Common myeloid progenitor, CD34-positive (primary cell): ENCODE measurements at regions not wholly inside any gene's neighbourhood (a gene's known extent, or its start where the extent isn't known, plus 50 kb on each side); places are given as distances from the start of the nearest gene placed in this dataset.

Experiments
- CTCF ChIA-PET: fragments of 350-600 bp; sonication (Branson Sonifier 250); formaldehyde crosslinking; loops from one replicate; lab custom pipeline; 2021; ENCODE audit warnings: antibody characterized with exemption; lab: Charles Lee
- POLR2A ChIA-PET: fragments of 350-600 bp; sonication (Branson Sonifier 250); formaldehyde crosslinking; loops from one replicate; lab custom pipeline; 2021; ENCODE audit warnings: antibody characterized with exemption; lab: Charles Lee
- DNase-seq, 3 donors: peaks; one replicate each; pipeline versions ENCODE4 v3.0.0 to v3.0.0-alpha.2; 2013
- H3K27ac ChIP-seq, 2 experiments: 1 replicate in 1 of 2; 2 replicates in 1 of 2; pipeline ENCODE4 v1.7.0; 2013; ENCODE audit warnings: inconsistent platforms in 2 of 2, low read length in 2 of 2, mild to moderate bottlenecking in 2 of 2, low read depth in 1 of 2, moderate library complexity in 1 of 2; ENCODE audit not compliant: severe bottlenecking in 2 of 2, insufficient read depth in 1 of 2, poor library complexity in 1 of 2
- H3K27me3 ChIP-seq, 5 experiments: replicated peaks in 2 of 5; 1 replicate in 3 of 5; 2 replicates in 2 of 5; pipeline versions ENCODE4 v1.6.1 to v1.7.0; 2013; ENCODE audit warnings: low read length in 4 of 5, mild to moderate bottlenecking in 2 of 5, moderate library complexity in 2 of 5, inconsistent platforms in 1 of 5; ENCODE audit not compliant: insufficient read depth in 5 of 5, control insufficient read depth in 4 of 5
- H3K36me3 ChIP-seq, 4 experiments: 1 replicate in 2 of 4; 2 replicates in 2 of 4; pipeline versions ENCODE4 v1.6.1 to v1.7.0; 2013; ENCODE audit warnings: low read length in 3 of 4, control low read depth in 1 of 4, mild to moderate bottlenecking in 1 of 4; ENCODE audit not compliant: control insufficient read depth in 4 of 4, insufficient read depth in 4 of 4
- H3K4me1 ChIP-seq, 4 experiments: 1 replicate in 3 of 4; 2 replicates in 1 of 4; pipeline versions ENCODE4 v1.6.1 to v1.7.1; 2013; ENCODE audit warnings: low read length in 3 of 4, mild to moderate bottlenecking in 3 of 4, control low read depth in 1 of 4, inconsistent platforms in 1 of 4, moderate library complexity in 1 of 4; ENCODE audit not compliant: control insufficient read depth in 4 of 4, insufficient read depth in 4 of 4; ENCODE audit errors: control extremely low read depth in 1 of 4
- H3K4me3 ChIP-seq, 7 experiments: 1 replicate in 4 of 7; 2 replicates in 3 of 7; pipeline versions ENCODE4 v1.5.1 to v1.7.0; 2013; ENCODE audit warnings: mild to moderate bottlenecking in 7 of 7, low read length in 6 of 7, moderate library complexity in 6 of 7, inconsistent platforms in 2 of 7, low read depth in 2 of 7, control low read depth in 1 of 7; ENCODE audit not compliant: insufficient read depth in 4 of 7, control insufficient read depth in 1 of 7; ENCODE audit errors: extremely low read depth in 1 of 7
- H3K9me3 ChIP-seq, 5 experiments: 1 replicate in 4 of 5; 2 replicates in 1 of 5; pipeline versions ENCODE4 v1.6.1 to v1.7.1; 2013; ENCODE audit warnings: low read length in 4 of 5, mild to moderate bottlenecking in 2 of 5, inconsistent platforms in 1 of 5, low read depth in 1 of 5, moderate library complexity in 1 of 5; ENCODE audit not compliant: control insufficient read depth in 4 of 5, insufficient read depth in 2 of 5; ENCODE audit errors: control extremely low read depth in 1 of 5
- WGBS: methylation state at CpG from one replicate; pipeline ENCODE4 v1.1.5; 2013; ENCODE audit not compliant: insufficient coverage; 5-methylcytosine and 5-hydroxymethylcytosine counted together

DNA sequence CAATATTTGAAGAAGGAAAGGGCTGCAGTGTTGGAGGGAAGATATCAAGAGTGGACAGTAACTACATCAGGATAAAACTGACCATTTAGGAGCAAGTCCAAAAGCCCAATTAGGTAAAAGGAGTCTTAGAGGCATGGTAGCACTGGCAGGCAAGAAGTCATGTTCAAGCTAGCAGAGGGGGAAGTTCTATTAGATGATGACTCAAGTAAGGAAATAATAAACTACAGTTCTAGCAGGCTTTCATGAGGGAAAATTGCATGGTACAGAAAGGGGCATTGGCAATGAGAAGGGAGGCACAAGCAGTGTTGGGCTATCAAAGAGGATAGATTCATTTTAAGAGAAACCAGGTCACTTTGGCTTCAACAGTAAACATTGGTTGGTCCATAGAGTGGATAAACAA lies 156.1 kb upstream of the PTPRK start:
- no peaks in the 10 kb centered on the region for H3K36me3 ChIP-seq
- no peaks in the 10 kb centered on the region for H3K27me3 ChIP-seq
- no peak for DNase-seq
- ChIA-PET CTCF (no interaction called here), POLR2A (no interaction called here)
- no peak overlapping the region for H3K4me3 ChIP-seq
- no peaks in the 10 kb centered on the region for H3K4me1 ChIP-seq
- H3K27ac ChIP-seq = no peak overlapping the region
- H3K9me3 ChIP-seq = no peaks in the 10 kb centered on the region

DNA sequence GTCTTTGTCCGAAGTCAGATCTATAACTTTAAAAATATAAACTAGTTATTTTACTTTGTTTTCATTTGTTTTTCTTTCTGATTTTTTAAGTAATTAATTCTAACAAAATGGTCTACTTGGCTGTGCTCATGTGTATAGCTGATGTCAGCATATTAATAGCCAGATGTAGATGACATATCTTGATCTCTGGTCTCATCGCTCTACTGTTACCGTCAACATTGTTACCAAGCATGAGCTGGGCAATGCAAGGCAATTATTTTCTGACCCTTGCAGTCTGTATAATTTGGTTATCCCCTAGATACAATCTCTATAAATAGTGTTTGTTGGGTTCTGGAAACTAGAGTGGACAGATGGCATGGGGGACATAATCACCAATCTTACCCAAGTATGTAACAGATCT lies 151.6 kb upstream of the PTPRK start:
- DNase-seq = no peak
- ChIA-PET POLR2A (no interaction called here), CTCF (no interaction called here)
- no peaks in the 10 kb centered on the region for H3K4me1 ChIP-seq
- H3K9me3 ChIP-seq = no peaks in the 10 kb centered on the region
- no peaks in the 10 kb centered on the region for H3K36me3 ChIP-seq
- no peak overlapping the region for H3K4me3 ChIP-seq
- H3K27ac ChIP-seq = no peak overlapping the region
- WGBS = no CpG with 5 or more reads among the region's 3 CpGs
- H3K27me3 ChIP-seq = no peaks in the 10 kb centered on the region

- Histone ChIP-seq H3K27ac (no peak overlapping the region), H3K4me1 (no peaks in the 10 kb centered on the region), H3K36me3 (no peaks in the 10 kb centered on the region), H3K27me3 (no peaks in the 10 kb centered on the region), H3K9me3 (no peaks in the 10 kb centered on the region), H3K4me3 (no peak overlapping the region)
- no CpG with 5 or more reads among the region's 4 CpGs for WGBS
- ChIA-PET POLR2A (interaction anchor here (0.6 kb wide), 1 partner anchor 344 kb away, joined by 4 read pairs; no protein-coding TSS in a partner anchor), CTCF (no interaction called here)
- DNase-seq = no peak
Measured at GRCh38 chr6:128667339-128667858, 147.0 kb upstream of the PTPRK start.

- H3K4me1 ChIP-seq = no peaks in the 10 kb centered on the region
- WGBS = no CpG with 5 or more reads among the region's 2 CpGs
- H3K4me3 ChIP-seq = no peak overlapping the region
- DNase-seq = no peak
- POLR2A ChIA-PET = no interaction called here
- H3K27me3 ChIP-seq = no peaks in the 10 kb centered on the region
- H3K36me3 ChIP-seq = no peaks in the 10 kb centered on the region
- CTCF ChIA-PET = no interaction called here
- H3K9me3 ChIP-seq = no peaks in the 10 kb centered on the region
- H3K27ac ChIP-seq = no peak overlapping the region
Measured at GRCh38 chr6:128666405-128666804, 146.0 kb upstream of the PTPRK start.

DNA sequence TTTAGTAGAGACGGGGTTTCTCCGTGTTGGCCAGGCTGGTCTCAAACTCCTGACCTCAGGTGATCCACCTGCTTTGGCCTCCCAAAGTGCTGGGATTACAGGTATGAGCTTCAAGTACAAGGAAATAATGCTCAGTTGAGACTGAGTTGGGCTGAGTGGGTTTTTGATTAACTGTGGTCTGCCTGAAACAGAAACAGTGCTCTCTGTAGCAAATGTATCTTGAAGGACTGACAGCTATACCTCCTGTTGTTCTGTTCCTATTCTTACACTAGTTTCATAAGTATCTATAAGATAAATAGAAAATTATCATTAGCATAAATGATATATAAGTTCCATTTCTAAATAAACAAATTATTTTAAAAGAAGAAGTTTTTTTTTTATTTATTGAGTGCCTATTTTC lies 142.8 kb upstream of the PTPRK start:
- Histone ChIP-seq H3K4me3 (no peak overlapping the region), H3K9me3 (no peaks in the 10 kb centered on the region), H3K27me3 (no peaks in the 10 kb centered on the region), H3K36me3 (no peaks in the 10 kb centered on the region), H3K27ac (no peak overlapping the region), H3K4me1 (no peaks in the 10 kb centered on the region)
- no peak for DNase-seq
- WGBS = 94% methylated on average over 2 of the region's 2 CpGs
- ChIA-PET CTCF (no interaction called here), POLR2A (no interaction called here)

DNA sequence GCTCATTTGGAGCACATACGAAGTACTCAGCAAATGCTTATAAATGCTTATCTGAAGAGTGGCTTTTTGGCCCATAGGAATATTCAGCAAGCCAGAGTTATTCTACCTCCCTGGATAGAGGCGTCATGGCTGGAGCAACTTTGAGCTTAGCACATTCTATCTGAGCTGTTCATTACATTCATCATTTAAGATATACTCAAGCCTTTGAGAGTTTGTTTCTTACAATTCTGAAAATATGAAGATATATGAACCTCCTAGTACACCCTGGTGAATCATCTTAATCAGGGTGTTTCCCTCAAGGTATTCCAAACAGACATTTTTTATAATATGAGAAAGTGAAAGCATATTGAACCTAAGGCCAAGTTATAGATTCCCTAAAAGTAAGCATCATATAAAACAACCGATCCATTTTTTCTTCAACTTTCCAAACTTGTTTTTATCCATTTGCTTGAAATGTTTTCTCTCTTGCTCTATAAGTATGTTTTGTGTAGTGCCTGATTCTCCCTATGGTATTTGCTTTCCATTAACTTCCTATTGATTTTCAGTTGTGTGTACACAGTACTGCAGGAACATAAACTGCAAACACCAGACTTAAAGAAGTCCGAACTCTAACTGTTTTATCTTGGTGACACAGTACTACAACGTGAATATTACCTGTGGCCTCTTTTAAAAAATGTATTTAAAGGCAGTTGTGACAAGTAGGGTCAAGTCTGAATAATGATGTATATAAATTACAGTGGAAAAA lies 139.7 kb upstream of the PTPRK start:
- CTCF ChIA-PET = no interaction called here
- DNase-seq = no peak
- H3K4me3 ChIP-seq = no peak overlapping the region
- H3K4me1 ChIP-seq = no peaks in the 10 kb centered on the region
- H3K9me3 ChIP-seq = no peaks in the 10 kb centered on the region
- WGBS = 100% methylated on average over 1 of the region's 5 CpGs
- H3K27ac ChIP-seq = no peak overlapping the region
- POLR2A ChIA-PET = no interaction called here
- no peaks in the 10 kb centered on the region for H3K27me3 ChIP-seq
- no peaks in the 10 kb centered on the region for H3K36me3 ChIP-seq

DNA sequence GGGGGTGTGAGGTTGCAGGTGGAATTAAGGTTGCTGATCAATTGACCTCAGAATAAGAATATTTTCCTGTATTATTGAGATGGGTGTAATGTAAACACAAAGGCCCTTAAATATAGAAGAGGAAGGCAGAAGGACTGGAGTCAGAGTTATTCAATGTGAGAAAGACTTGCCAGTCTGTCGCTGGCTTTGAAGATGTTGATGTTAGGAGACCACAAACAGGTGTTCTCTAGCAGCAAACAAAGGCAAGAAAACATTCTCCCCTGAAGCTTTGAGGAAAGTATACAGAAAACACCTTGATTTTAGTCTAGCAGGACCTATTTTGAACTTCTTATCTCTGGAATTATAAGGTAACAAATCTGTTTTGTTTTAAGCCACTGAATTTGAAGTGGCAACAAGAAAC lies 138.9 kb upstream of the PTPRK start:
- CTCF ChIA-PET = no interaction called here
- Histone ChIP-seq H3K36me3 (no peaks in the 10 kb centered on the region), H3K27ac (no peak overlapping the region), H3K4me3 (no peak overlapping the region), H3K9me3 (no peaks in the 10 kb centered on the region), H3K27me3 (no peaks in the 10 kb centered on the region), H3K4me1 (no peaks in the 10 kb centered on the region)
- POLR2A ChIA-PET = no interaction called here
- no peak for DNase-seq
- 100% methylated on average over 1 of the region's 1 CpG for WGBS
